Mesothelial cell of epicardium (in vitro differentiated cells): ENCODE measurements at regions not wholly inside any gene's neighbourhood (a gene's known extent, or its start where the extent isn't known, plus 50 kb on each side); places are given as distances from the start of the nearest gene placed in this dataset.

ENCODE experiments used
- DNase-seq, 2 experiments: peaks; one replicate each; pipeline ENCODE4 v3.0.0; 2021; ENCODE audit warnings: low spot score in 2 of 2; ENCODE audit not compliant: unreplicated experiment in 2 of 2
- H3K27ac Mint-ChIP-seq: 2 replicates; pipeline ENCODE4 v1.8.0; 2021; ENCODE audit warnings: mixed read lengths
- H3K27me3 Mint-ChIP-seq: 2 replicates; pipeline ENCODE4 v1.8.0; 2021; ENCODE audit warnings: low read depth, mixed read lengths
- H3K36me3 Mint-ChIP-seq: 2 replicates; pipeline ENCODE4 v1.8.0; 2021; ENCODE audit warnings: mixed read lengths
- H3K4me1 Mint-ChIP-seq: 2 replicates; pipeline ENCODE4 v1.8.0; 2021; ENCODE audit warnings: mixed read lengths
- H3K4me3 Mint-ChIP-seq: 2 replicates; pipeline ENCODE4 v1.8.0; 2021; ENCODE audit warnings: mild to moderate bottlenecking, moderate library complexity, mixed read lengths
- H3K9me3 Mint-ChIP-seq: 2 replicates; pipeline ENCODE4 v1.8.0; 2021; ENCODE audit warnings: mixed read lengths
- CTCF ChIP-seq: fragments of 200-600 bp; sonication (generic); IDR thresholded peaks from one replicate; pipeline ENCODE4 v1.5.0; 2021; ENCODE audit warnings: antibody characterized with exemption; ENCODE audit not compliant: unreplicated experiment

- peaks cover 11% of the 10 kb centered on the region for H3K9me3 Mint-ChIP-seq
- peaks cover 9% of the 10 kb centered on the region for H3K27me3 Mint-ChIP-seq
- peaks cover 7% of the 10 kb centered on the region for H3K4me1 Mint-ChIP-seq
- no peak for DNase-seq
- H3K36me3 Mint-ChIP-seq, result no peaks in the 10 kb centered on the region
- no peak overlapping the region for H3K27ac Mint-ChIP-seq
- no peak for TF ChIP-seq CTCF
- H3K4me3 Mint-ChIP-seq, result no peak overlapping the region
These were observed 72.2 kb upstream of the MAP2 start for GRCh38 chr2:209351636-209352035.

- no peak for DNase-seq
- peaks cover 11% of the 10 kb centered on the region for H3K9me3 Mint-ChIP-seq
- no peak for TF ChIP-seq CTCF
- H3K27ac Mint-ChIP-seq, result no peak overlapping the region
- peaks cover 3% of the 10 kb centered on the region for H3K27me3 Mint-ChIP-seq
- no peaks in the 10 kb centered on the region for H3K36me3 Mint-ChIP-seq
- no peaks in the 10 kb centered on the region for H3K4me1 Mint-ChIP-seq
- no peak overlapping the region for H3K4me3 Mint-ChIP-seq
These were observed 64.9 kb upstream of the MAP2 start for GRCh38 chr2:209358992-209359391.

DNA sequence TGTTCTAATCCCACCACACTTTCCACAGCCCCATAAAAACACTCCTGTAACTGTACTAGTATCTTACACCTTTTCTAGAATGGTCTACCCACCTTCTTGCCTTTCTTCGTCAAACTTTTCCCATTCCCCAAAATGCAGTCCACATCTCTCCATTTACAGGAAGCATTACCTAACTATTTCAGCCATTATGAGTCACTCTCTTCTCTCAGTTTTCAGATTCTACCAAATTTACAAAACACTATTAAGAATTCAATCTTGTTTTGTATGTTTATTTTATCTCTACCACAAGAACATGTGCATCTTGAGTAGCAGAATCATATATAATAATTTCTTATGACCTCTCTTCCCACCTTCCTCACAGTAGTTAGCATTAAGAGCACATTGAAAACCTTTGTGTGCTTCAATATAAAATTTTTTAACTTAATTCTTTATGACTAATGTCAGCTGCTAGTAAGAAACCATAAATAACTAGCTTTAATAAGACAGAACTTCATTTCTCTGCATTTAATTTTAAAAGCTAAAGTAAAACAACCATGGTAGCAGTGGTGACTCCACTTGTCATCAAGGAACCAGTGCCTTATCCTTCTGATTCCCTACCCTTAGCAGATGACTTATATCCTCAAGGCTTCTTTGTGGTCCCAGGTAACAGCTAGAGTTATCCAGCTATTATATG lies 56.6 kb upstream of the MAP2 start:
- Mint-ChIP-seq H3K4me1 (peaks cover 16% of the 10 kb centered on the region), H3K27ac (no peak overlapping the region), H3K4me3 (no peak overlapping the region), H3K9me3 (peaks cover 7% of the 10 kb centered on the region), H3K36me3 (no peaks in the 10 kb centered on the region), H3K27me3 (no peaks in the 10 kb centered on the region)
- no peak for TF ChIP-seq CTCF
- DNase-seq, result no peak

- Mint-ChIP-seq H3K27me3 (no peaks in the 10 kb centered on the region), H3K27ac (peak overlapping the region; percentile 30), H3K9me3 (peaks cover 19% of the 10 kb centered on the region)
These were observed 55.4 kb upstream of the MAP2 start for GRCh38 chr2:209368406-209368805.

DNA sequence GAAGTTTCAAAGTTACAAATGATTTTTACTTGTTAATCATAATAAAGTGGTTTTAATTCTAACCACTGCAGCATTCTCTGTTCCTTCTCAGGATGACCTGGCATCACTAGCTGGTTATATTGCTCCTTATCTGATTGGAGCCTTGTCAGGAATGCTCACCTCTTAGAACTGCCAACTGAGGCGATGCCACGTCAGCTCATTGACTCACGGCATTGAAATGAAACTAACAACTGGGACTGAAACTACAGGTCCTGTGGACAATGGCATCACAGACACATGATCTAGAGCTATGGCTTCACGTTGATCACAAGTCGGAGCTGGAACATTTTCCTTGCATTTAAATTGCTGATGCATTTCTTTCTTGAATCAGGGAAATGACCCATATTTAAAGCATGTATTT lies 54.9 kb upstream of the MAP2 start:
- H3K27ac Mint-ChIP-seq, result peak overlapping the region; percentile 91
- peaks cover 16% of the 10 kb centered on the region for H3K4me1 Mint-ChIP-seq
- no peak for TF ChIP-seq CTCF
- DNase-seq, result no peak
- peaks cover 5% of the 10 kb centered on the region for H3K36me3 Mint-ChIP-seq
- H3K4me3 Mint-ChIP-seq, result peak overlapping the region; percentile 1
- H3K9me3 Mint-ChIP-seq, result peaks cover 20% of the 10 kb centered on the region
- H3K27me3 Mint-ChIP-seq, result no peaks in the 10 kb centered on the region

More at GRCh38 chr2:209368406-209368805, 55.4 kb upstream of the MAP2 start:
- no peak for DNase-seq
- Mint-ChIP-seq H3K4me3 (no peak overlapping the region), H3K4me1 (peaks cover 16% of the 10 kb centered on the region), H3K36me3 (peaks cover 5% of the 10 kb centered on the region)
- TF ChIP-seq CTCF, result no peak
